ENCODE measurements at regions not wholly inside any gene's neighbourhood (a gene's known extent, or its start where the extent isn't known, plus 50 kb on each side); places are given as distances from the start of the nearest gene placed in this dataset.

DNA sequence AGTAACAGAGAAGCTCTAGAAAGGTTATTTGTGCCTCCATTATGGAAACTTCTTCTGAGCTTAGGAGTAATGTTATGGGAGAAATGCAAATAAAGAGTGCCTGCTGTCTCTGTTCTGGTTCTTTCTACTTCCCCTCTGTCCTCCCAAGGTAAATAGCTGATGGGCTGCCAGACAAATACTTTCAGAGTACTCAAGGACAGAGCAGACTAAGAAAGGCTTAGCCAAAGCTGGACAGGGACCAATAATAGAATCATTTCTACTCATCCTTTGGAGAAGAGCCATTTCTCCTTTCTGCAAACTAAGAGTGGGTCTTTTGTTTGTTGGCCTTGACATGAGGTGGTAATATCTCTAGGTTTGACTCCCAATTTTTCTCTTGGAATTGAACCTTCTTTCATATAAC lies 136.1 kb downstream of the MID1IP1 start:
- TF ChIP-seq GABPA (IDR thresholded peaks at IDR 0.05; ENCODE audit: low read depth) = no peak
- TF ChIP-seq, protein P1, sequence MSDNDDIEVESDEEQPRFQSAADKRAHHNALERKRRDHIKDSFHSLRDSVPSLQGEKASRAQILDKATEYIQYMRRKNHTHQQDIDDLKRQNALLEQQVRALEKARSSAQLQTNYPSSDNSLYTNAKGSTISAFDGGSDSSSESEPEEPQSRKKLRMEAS (IDR thresholded peaks at IDR 0.05; ENCODE audit: low read depth) = no peak
- TF ChIP-seq, protein P2, sequence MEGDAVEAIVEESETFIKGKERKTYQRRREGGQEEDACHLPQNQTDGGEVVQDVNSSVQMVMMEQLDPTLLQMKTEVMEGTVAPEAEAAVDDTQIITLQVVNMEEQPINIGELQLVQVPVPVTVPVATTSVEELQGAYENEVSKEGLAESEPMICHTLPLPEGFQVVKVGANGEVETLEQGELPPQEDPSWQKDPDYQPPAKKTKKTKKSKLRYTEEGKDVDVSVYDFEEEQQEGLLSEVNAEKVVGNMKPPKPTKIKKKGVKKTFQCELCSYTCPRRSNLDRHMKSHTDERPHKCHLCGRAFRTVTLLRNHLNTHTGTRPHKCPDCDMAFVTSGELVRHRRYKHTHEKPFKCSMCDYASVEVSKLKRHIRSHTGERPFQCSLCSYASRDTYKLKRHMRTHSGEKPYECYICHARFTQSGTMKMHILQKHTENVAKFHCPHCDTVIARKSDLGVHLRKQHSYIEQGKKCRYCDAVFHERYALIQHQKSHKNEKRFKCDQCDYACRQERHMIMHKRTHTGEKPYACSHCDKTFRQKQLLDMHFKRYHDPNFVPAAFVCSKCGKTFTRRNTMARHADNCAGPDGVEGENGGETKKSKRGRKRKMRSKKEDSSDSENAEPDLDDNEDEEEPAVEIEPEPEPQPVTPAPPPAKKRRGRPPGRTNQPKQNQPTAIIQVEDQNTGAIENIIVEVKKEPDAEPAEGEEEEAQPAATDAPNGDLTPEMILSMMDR (IDR thresholded peaks at IDR 0.05) = no peak
- no peak for TF ChIP-seq SMC3 (IDR thresholded peaks at IDR 0.05; ENCODE audit: low read depth, low read length)
- TF ChIP-seq NFIC (IDR thresholded peaks at IDR 0.05; ENCODE audit: borderline replicate concordance) = no peak
- TF ChIP-seq SIN3A (IDR thresholded peaks at IDR 0.05; ENCODE audit: borderline replicate concordance, low read depth, low read length) = no peak
- TF ChIP-seq RXRA (IDR thresholded peaks at IDR 0.05; ENCODE audit: borderline replicate concordance, low read depth) = no peak
- TF ChIP-seq, protein P3, sequence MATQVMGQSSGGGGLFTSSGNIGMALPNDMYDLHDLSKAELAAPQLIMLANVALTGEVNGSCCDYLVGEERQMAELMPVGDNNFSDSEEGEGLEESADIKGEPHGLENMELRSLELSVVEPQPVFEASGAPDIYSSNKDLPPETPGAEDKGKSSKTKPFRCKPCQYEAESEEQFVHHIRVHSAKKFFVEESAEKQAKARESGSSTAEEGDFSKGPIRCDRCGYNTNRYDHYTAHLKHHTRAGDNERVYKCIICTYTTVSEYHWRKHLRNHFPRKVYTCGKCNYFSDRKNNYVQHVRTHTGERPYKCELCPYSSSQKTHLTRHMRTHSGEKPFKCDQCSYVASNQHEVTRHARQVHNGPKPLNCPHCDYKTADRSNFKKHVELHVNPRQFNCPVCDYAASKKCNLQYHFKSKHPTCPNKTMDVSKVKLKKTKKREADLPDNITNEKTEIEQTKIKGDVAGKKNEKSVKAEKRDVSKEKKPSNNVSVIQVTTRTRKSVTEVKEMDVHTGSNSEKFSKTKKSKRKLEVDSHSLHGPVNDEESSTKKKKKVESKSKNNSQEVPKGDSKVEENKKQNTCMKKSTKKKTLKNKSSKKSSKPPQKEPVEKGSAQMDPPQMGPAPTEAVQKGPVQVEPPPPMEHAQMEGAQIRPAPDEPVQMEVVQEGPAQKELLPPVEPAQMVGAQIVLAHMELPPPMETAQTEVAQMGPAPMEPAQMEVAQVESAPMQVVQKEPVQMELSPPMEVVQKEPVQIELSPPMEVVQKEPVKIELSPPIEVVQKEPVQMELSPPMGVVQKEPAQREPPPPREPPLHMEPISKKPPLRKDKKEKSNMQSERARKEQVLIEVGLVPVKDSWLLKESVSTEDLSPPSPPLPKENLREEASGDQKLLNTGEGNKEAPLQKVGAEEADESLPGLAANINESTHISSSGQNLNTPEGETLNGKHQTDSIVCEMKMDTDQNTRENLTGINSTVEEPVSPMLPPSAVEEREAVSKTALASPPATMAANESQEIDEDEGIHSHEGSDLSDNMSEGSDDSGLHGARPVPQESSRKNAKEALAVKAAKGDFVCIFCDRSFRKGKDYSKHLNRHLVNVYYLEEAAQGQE (IDR thresholded peaks at IDR 0.05; ENCODE audit: low read depth, low read length) = no peak
- TF ChIP-seq EZH2phosphoT487 (IDR thresholded peaks at IDR 0.05; ENCODE audit: borderline replicate concordance, low read depth) = no peak
- no peak for TF ChIP-seq TAF1 (IDR thresholded peaks at IDR 0.05; ENCODE audit: borderline replicate concordance, low read depth, low read length)
- TF ChIP-seq POLR2AphosphoS5 (IDR thresholded peaks at IDR 0.05; ENCODE audit: low read depth, low read length) = no peak
- no peak for TF ChIP-seq EP300 (IDR thresholded peaks at IDR 0.05; ENCODE audit: borderline replicate concordance in 1 of 2, low read depth in 1 of 2, low read length in 1 of 2)
- TF ChIP-seq CHD2 (IDR thresholded peaks at IDR 0.05; ENCODE audit: low read length, partially characterized antibody) = no peak
